HG03520 (cell line): ENCODE measurements at regions not wholly inside any gene's neighbourhood (a gene's known extent, or its start where the extent isn't known, plus 50 kb on each side); places are given as distances from the start of the nearest gene placed in this dataset.

Source experiments
- ATAC-seq: cut with Tn5 transposase; IDR thresholded peaks from one replicate; pipeline ENCODE4 v1.9.1; 2021; ENCODE audit warnings: mild to moderate bottlenecking, moderate library complexity; ENCODE audit not compliant: unreplicated experiment

DNA sequence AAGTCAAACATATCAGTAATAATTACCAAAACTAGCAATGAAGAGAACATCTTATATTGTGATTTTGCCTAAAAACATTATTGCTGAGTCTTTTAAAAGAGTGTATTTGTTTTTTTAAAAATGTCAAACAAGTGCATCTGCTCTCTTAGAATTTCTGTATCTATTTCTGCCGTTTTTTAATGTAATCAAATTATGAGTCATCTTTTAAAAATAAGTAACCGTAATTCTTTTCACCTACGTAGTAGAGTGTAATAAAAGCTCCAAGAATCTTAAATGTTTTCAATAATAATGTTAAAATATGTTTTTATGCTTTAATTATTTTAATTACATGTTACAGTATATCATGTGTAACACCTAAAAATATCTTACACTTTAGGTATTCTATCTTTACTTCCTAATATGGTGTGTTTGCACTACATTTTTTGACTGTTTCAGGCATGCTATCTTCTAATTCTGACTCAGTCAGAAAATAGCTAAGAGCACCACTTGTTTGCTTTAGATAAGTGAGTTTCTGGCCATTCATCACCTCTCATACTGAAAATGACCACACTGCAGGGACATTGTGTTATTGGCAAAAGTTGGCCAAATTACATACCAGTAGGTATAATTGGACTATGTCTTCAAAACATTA, 368.5 kb downstream of the PCDH7 start:
- no peak for ATAC-seq

DNA sequence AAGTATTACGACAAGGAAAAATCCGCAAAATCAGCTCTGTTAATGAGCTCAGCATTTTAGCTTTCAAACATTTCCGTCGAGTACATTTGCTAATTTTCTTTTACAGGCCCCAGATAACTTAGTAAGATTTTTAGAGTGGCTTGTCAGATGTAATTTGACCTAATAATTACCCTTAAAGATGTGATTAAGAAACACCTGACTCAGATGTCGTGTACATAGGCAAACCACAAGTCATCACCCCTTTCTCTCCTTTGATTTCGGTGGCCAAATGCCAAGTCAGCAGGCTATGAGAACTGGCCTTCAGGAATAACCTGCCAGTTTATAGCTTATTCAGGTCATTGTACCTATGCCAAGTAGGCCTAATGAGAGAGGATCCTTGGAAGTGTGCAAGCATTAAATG, 369.6 kb downstream of the PCDH7 start:
- no peak for ATAC-seq

- ATAC-seq, result no peak
These were observed 374.3 kb downstream of the PCDH7 start for GRCh38 chr4:31094474-31094873.

GRCh38 chr4:31097999-31098398, 377.8 kb downstream of the PCDH7 start:
- no peak for ATAC-seq

- ATAC-seq, result no peak
These were observed 380.4 kb downstream of the PCDH7 start for GRCh38 chr4:31100536-31100935.

DNA sequence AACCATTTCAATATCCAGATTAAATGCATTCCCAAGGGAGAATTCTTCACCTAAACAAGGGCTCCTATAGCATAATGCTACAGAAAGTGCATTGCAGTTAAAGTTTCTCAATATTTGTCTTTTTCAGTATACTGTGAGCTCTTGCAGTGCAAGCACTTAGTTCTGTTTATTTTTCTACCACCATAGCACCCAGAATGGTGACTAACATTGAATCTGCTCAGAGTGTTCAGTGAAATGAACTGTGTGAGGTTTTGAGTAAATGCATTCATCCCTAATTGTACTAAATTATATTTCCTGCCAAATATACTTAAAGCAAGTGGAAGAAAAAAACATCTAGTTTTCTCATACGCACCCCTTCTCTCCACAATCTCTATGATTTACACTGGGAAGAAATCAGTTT, 383.9 kb downstream of the PCDH7 start:
- ATAC-seq, result no peak

DNA sequence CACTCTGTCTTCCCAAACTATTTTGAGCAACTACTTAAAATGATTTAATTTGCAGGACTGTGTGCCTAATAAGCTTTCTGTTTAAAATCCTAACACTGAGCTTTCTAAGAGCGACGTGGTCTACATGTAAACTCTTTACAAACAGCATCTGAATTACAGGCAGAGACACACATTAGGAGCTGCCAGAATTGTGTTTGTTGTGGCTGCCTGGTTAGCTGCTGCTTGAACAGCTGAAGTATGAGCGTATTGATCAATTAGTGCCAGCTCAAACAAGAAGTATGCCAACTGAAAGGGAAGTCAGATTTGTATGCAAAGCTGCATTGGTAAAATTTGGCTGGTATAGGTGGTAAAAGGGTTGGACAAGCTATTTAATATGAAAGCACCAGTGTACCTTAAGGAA, 384.4 kb downstream of the PCDH7 start:
- ATAC-seq, result no peak

- ATAC-seq, result no peak
These were observed 386.2 kb downstream of the PCDH7 start for GRCh38 chr4:31106419-31106818.

- ATAC-seq, result no peak
These were observed 387.2 kb downstream of the PCDH7 start for GRCh38 chr4:31107362-31107761.

GRCh38 chr4:31108762-31109161, 388.6 kb downstream of the PCDH7 start:
- no peak for ATAC-seq

GRCh38 chr4:31111790-31112189, 391.6 kb downstream of the PCDH7 start:
- ATAC-seq, result no peak

DNA sequence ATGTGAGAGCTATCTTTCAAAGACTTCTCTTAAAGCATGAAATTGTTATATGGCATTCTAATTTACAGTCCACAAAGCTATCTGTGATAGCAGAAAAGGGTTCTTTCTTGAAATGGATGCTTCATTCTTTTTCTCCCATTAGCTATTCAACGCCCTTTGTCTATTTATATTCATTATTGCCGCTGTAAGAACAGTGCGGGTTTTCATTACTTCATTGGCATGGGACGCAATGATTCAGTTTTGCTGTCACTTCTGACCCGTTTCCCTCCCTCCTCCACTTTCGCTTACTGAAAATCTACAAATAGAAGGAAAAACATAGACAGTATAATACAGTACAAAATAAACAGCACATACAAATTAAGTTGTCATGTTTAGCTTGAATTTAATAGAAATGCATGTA, 394.6 kb downstream of the PCDH7 start:
- no peak for ATAC-seq

GRCh38 chr4:31124008-31124585, 403.9 kb downstream of the PCDH7 start:
- ATAC-seq, result no peak

GRCh38 chr4:31125061-31125460, 404.9 kb downstream of the PCDH7 start:
- no peak for ATAC-seq

DNA sequence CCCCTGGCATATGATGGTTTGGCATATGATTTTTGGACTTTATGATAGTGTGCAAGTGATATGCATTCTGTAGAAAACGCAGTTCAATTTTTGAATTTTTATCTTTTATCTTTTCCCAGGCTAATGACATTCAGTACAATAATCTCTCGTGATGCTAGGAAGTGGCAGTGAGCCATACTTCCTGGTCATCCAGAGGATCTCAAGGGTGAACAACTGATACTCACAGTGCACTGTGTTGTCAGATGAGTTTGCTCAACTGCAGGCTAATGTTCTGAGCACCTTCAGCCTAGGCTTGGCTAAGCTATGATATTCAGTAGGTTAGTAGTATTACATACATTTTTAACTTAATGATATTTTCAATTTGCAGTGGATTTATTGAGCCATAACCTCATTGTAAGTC, 405.3 kb downstream of the PCDH7 start:
- ATAC-seq, result no peak

- ATAC-seq, result no peak
These were observed 406.8 kb downstream of the PCDH7 start for GRCh38 chr4:31126881-31127398.

DNA sequence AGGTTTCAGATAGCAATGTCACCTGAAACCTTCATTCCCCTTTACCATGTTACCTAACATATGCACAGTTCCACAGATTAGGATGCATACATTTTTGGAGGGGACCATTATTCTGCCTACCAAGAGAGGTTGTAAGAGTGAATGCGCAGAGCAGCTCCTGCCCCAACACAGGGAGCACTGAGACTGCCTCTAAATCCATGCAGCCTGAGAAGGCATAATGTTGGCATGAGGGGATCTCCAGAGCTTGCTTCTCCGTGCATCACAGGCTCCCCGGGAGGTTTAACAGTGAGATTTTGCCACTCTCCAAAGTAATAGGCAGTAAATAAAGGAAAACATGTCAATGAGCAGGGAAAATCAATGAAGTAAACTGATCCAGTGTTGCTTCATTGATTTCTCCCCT, 410.8 kb downstream of the PCDH7 start:
- no peak for ATAC-seq

DNA sequence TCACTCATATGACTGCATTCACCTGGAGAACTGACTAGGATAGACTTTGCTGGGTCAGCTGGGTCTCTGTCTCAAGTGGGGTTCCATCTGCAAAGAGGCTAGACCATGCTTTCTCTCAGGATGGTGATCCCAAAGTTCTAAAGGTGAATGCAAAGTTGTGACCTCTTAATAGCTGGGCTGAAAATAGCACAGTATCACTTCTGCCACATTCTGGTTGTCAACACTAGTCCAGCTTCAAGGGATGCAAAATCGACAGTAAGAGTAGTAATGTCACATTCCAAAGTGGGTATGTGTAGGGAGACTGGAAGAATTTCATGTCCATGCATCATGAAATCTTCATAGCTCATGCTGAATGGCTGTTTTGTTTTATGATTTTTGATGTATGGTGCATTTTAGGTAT, 414.6 kb downstream of the PCDH7 start:
- no peak for ATAC-seq

GRCh38 chr4:31139767-31140166, 419.6 kb downstream of the PCDH7 start:
- no peak for ATAC-seq

- ATAC-seq, result no peak
These were observed 421.1 kb downstream of the PCDH7 start for GRCh38 chr4:31141095-31141831.

DNA sequence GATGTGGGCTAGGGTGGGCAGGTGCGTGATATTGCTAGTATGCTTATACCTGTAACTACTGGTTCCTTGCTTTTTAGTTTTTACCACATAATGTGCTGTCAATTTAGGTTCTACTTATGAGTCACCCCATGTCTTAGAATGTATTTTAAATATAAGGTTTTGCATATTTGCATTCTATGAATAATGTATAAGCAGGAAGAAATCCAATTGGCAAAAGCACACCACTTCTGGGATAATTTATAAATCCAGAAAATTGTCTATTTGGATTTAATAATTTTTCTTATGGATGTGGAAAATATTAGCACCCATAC, 421.6 kb downstream of the PCDH7 start:
- no peak for ATAC-seq

DNA sequence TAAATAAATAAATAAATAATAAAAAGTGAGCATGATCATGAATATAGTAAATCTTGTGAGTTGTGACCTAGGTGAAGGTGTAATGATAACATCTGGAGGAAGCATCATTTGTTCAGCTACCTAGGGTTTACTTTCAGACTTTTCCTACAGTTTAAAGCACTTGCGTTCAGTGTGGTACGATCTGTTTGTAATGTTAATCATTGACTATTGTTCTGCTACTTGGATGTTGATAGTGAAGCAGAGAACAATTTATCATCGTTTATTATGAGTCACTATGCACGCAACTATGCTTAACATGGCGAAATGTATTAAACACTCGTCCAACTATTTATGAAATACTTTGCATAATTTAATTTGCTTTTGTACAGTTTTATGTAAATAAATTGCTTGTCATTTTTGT, 426.2 kb downstream of the PCDH7 start:
- ATAC-seq, result no peak
